D721Med (cell line): ENCODE measurements at regions not wholly inside any gene's neighbourhood (a gene's known extent, or its start where the extent isn't known, plus 50 kb on each side); places are given as distances from the start of the nearest gene placed in this dataset.
"Not testable (repeated sequence)": the region's sequence is repeated elsewhere in the genome, so short reads cannot be mapped to it uniquely, and the experiment has no call there.

Experiments
- DNase-seq: peaks from one replicate; pipeline ENCODE4 v3.0.0; 2011; ENCODE audit warnings: low spot score; ENCODE audit not compliant: insufficient read length
- FAIRE-seq: peaks from 2 replicates; lab custom pipeline; 2011; peaks lifted over from hg19 to GRCh38; lab: Jason Lieb, UNC
- CTCF ChIP-seq: IDR thresholded peaks from 2 replicates; pipeline ENCODE4 v1.5.1; 2012; ENCODE audit warnings: mild to moderate bottlenecking, control low read depth; ENCODE audit not compliant: insufficient read depth; ENCODE audit errors: missing control alignments

DNA sequence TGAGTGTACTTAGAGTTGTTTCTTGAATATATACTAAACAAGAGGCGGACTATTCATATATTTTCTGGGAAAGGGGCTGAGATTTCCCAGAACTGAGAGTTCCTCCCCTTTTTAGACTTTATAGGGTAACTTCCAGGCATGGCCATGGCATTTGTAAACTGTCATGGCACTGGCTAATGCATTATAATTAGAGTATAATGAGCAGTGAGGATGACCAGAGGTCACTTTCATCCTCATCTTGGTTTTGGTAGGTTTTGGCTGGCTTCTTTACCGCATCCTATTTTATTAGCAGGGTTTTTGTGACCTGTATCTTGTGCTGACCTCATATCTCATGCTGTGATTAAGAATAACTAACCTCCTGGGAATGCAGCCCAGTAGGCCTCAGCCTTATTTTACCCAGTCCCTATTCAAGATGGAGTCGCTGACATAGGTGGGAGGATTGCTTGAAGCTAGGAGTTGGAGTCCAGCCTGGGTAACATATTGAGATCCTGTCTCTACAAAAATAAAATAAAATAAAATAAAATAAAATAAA, 91.4 kb downstream of the MOBP start:
- no peak for TF ChIP-seq CTCF
- FAIRE-seq (no peak), DNase-seq (no peak)

- DNase-seq (no peak), FAIRE-seq (no peak)
- no peak for TF ChIP-seq CTCF
Measured at GRCh38 chr3:39559543-39559942, 92.1 kb downstream of the MOBP start.

GRCh38 chr3:39568508-39568907, 101.0 kb downstream of the MOBP start:
- no peak for DNase-seq
- no peak for FAIRE-seq
- no peak for TF ChIP-seq CTCF

GRCh38 chr3:39569095-39569494, 101.6 kb downstream of the MOBP start:
- no peak for DNase-seq
- FAIRE-seq: no peak
- no peak for TF ChIP-seq CTCF

- TF ChIP-seq CTCF: no peak
- DNase-seq: no peak
Measured at GRCh38 chr3:39573392-39573791, 105.9 kb downstream of the MOBP start.

GRCh38 chr3:39577541-39577940, 110.1 kb downstream of the MOBP start:
- no peak for TF ChIP-seq CTCF
- DNase-seq (no peak), FAIRE-seq (no peak)

More at GRCh38 chr3:39573392-39573791, 105.9 kb downstream of the MOBP start:
- FAIRE-seq: no peak

GRCh38 chr3:39586215-39586614, 118.7 kb downstream of the MOBP start:
- DNase-seq, FAIRE-seq: not testable (repeated sequence)

- no peak for TF ChIP-seq CTCF
- no peak for DNase-seq
- FAIRE-seq: no peak
Measured at GRCh38 chr3:39587113-39587512, 119.6 kb downstream of the MOBP start.
